GF-D8 (cell line): ENCODE measurements at regions not wholly inside any gene's neighbourhood (a gene's known extent, or its start where the extent isn't known, plus 50 kb on each side); places are given as distances from the start of the nearest gene placed in this dataset.
"Not testable (repeated sequence)": the region's sequence is repeated elsewhere in the genome, so short reads cannot be mapped to it uniquely, and the experiment has no call there.

Experiments
- DNase-seq: peaks from one replicate; lab custom pipeline; 2025; lab: John Stamatoyannopoulos, UW

GRCh38 chr17:70588003-70588402 is 418.7 kb downstream of the KCNJ2 start:
- DNase-seq = no peak

- DNase-seq = no peak
Observed at GRCh38 chr17:70597774-70598173, 428.4 kb downstream of the KCNJ2 start.

GRCh38 chr17:70599198-70599597 is 429.9 kb downstream of the KCNJ2 start:
- no peak for DNase-seq

GRCh38 chr17:70599945-70600344 is 430.6 kb downstream of the KCNJ2 start:
- not testable (repeated sequence) for DNase-seq

GRCh38 chr17:70603226-70603625 is 433.9 kb downstream of the KCNJ2 start:
- DNase-seq = no peak

- DNase-seq = no peak
Observed at GRCh38 chr17:70604854-70605253, 435.5 kb downstream of the KCNJ2 start.

- DNase-seq = no peak
Observed at GRCh38 chr17:70606086-70606485, 436.8 kb downstream of the KCNJ2 start.

- no peak for DNase-seq
Observed at GRCh38 chr17:70608193-70608592, 438.9 kb downstream of the KCNJ2 start.

- DNase-seq = no peak
Observed at GRCh38 chr17:70608957-70609356, 439.6 kb downstream of the KCNJ2 start.

- no peak for DNase-seq
Observed at GRCh38 chr17:70609566-70609965, 440.2 kb downstream of the KCNJ2 start.

- no peak for DNase-seq
Observed at GRCh38 chr17:70610161-70610560, 440.8 kb downstream of the KCNJ2 start.

GRCh38 chr17:70613681-70614080 is 444.3 kb downstream of the KCNJ2 start:
- DNase-seq = no peak

GRCh38 chr17:70615831-70616230 is 446.5 kb downstream of the KCNJ2 start:
- no peak for DNase-seq

GRCh38 chr17:70618641-70619040 is 449.3 kb downstream of the KCNJ2 start:
- DNase-seq = no peak

- no peak for DNase-seq
Observed at GRCh38 chr17:70621566-70621965, 452.2 kb downstream of the KCNJ2 start.

GRCh38 chr17:70622368-70623260 is 453.3 kb downstream of the KCNJ2 start:
- DNase-seq = no peak

GRCh38 chr17:70624211-70624610 is 454.9 kb downstream of the KCNJ2 start:
- DNase-seq = no peak

- DNase-seq = no peak
Observed at GRCh38 chr17:70629902-70630301, 460.6 kb downstream of the KCNJ2 start.

- DNase-seq = peak; percentile 1
Observed at GRCh38 chr17:70636517-70637133, 467.3 kb downstream of the KCNJ2 start.

GRCh38 chr17:70642059-70642458 is 472.7 kb downstream of the KCNJ2 start:
- DNase-seq = no peak

GRCh38 chr17:70644096-70644495 is 474.8 kb downstream of the KCNJ2 start:
- no peak for DNase-seq

GRCh38 chr17:70646673-70647072 is 477.3 kb downstream of the KCNJ2 start:
- no peak for DNase-seq

- DNase-seq = no peak
Observed at GRCh38 chr17:70648166-70648565, 478.8 kb downstream of the KCNJ2 start.

GRCh38 chr17:70653850-70654249 is 484.5 kb downstream of the KCNJ2 start:
- DNase-seq = no peak
